Lung (tissue), 11 donors: ENCODE measurements at regions not wholly inside any gene's neighbourhood (a gene's known extent, or its start where the extent isn't known, plus 50 kb on each side); places are given as distances from the start of the nearest gene placed in this dataset.

ENCODE experiments used
- ATAC-seq: fragments of 200-7000 bp; cut with Tn5 transposase; one replicate; pipeline ENCODE4 v1.9.1; 2020; ENCODE audit warnings: moderate number of reproducible peaks; ENCODE audit not compliant: insufficient read depth, low FRiP score
- DNase-seq, 3 donors: peaks; one replicate each; pipeline ENCODE4 v3.0.0-alpha.2; 2013 to 2017
- H3K27ac ChIP-seq, 2 donors: one replicate each; pipeline ENCODE4 v1.5.1; 2013; ENCODE audit warnings: mild to moderate bottlenecking in 2 of 2, moderate library complexity in 2 of 2, control low read depth in 1 of 2, inconsistent platforms in 1 of 2, low read depth in 1 of 2, low read length in 1 of 2
- H3K27me3 ChIP-seq, 3 donors: one replicate each; pipeline ENCODE4 v1.5.1; 2013; ENCODE audit warnings: low read length in 2 of 3; ENCODE audit not compliant: control insufficient read depth in 3 of 3, insufficient read depth in 3 of 3
- H3K36me3 ChIP-seq, 4 donors: one replicate each; pipeline ENCODE4 v1.5.1; 2013; ENCODE audit warnings: low read length in 4 of 4, mild to moderate bottlenecking in 1 of 4, moderate library complexity in 1 of 4; ENCODE audit not compliant: control insufficient read depth in 4 of 4, insufficient read depth in 4 of 4
- H3K4me1 ChIP-seq, 5 donors: one replicate each; pipeline ENCODE4 v1.5.1; 2013; ENCODE audit warnings: low read length in 5 of 5, mild to moderate bottlenecking in 2 of 5, moderate library complexity in 1 of 5; ENCODE audit not compliant: control insufficient read depth in 5 of 5, insufficient read depth in 5 of 5
- H3K4me3 ChIP-seq: one replicate; pipeline ENCODE4 v1.5.1; 2013; ENCODE audit warnings: mild to moderate bottlenecking, control low read depth, moderate library complexity
- H3K9ac ChIP-seq, 2 donors: one replicate each; pipeline ENCODE4 v1.5.1; 2013; ENCODE audit warnings: low read length in 2 of 2, control low read depth in 1 of 2; ENCODE audit not compliant: insufficient read depth in 1 of 2
- H3K9me3 ChIP-seq, 4 donors: one replicate each; pipeline ENCODE4 v1.5.1; 2013; ENCODE audit warnings: low read length in 3 of 4, mild to moderate bottlenecking in 1 of 4, moderate library complexity in 1 of 4; ENCODE audit not compliant: control insufficient read depth in 4 of 4, insufficient read depth in 3 of 4
- WGBS, 2 donors: extraction: QIAGEN DNeasy Blood & Tissue Kit; methylation state at CpG; one replicate each; pipeline ENCODE4 v1.1.7; 2013; 5-methylcytosine and 5-hydroxymethylcytosine counted together
- TF ChIP-seq, protein P1 (sequence below): IDR thresholded peaks from 2 replicates; pipeline ENCODE4 v1.5.1; 2012; ENCODE audit warnings: mild to moderate bottlenecking; ENCODE audit errors: control extremely low read depth, extremely low read depth
- donor health status: control.
- donor health status: control.
- donor health status: Bipolar disorder and iron deficiency.
- donor health status: healthy.
- donor health status: DM: yes; HTN: yes; CAD: no.

DNA sequence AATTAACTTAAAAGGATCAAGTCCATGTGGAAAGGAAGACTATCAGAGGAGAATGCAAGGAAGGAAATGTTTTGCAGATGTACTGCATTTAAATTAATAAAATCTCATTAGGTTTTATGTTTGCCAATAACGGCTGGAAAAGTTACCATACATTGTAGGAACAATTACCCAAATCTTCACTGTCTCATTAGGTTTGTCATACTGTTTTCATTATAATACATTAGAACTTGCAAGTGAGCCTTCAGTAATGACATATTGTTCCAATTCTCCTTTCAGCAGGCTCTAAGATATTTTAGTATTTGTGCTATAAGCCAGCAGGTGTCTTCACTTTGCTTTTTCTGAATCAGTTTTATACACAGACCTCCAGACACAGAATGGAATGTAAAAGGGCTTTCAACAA is 661.6 kb upstream of the KLHL1 start:
- no peaks in the 10 kb centered on the region for H3K4me1 ChIP-seq
- 61 to 87% methylated on average over 1 of the region's 1 CpG for WGBS, 2 donors

DNA sequence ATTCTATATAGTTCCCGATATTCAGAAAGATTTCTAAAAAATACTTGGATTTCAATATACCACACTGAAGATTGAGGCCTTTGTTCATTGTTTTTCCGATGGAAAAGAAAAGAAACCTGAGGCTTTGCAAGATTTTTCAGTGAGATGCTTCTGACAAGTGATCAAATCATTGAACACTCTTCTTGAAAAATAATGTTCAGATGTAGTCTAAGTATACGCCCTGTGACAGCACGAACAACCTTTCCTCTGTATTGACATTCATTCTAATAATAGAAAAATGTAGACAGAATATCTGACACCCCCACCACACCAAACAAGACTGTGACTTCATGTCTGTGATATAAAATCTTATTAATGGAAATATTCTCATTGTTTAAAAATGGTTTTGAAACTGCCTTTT is 650.7 kb upstream of the KLHL1 start:
- TF ChIP-seq, protein P1, sequence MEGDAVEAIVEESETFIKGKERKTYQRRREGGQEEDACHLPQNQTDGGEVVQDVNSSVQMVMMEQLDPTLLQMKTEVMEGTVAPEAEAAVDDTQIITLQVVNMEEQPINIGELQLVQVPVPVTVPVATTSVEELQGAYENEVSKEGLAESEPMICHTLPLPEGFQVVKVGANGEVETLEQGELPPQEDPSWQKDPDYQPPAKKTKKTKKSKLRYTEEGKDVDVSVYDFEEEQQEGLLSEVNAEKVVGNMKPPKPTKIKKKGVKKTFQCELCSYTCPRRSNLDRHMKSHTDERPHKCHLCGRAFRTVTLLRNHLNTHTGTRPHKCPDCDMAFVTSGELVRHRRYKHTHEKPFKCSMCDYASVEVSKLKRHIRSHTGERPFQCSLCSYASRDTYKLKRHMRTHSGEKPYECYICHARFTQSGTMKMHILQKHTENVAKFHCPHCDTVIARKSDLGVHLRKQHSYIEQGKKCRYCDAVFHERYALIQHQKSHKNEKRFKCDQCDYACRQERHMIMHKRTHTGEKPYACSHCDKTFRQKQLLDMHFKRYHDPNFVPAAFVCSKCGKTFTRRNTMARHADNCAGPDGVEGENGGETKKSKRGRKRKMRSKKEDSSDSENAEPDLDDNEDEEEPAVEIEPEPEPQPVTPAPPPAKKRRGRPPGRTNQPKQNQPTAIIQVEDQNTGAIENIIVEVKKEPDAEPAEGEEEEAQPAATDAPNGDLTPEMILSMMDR, result no peak
- Histone ChIP-seq H3K27me3 (no peaks in the 10 kb centered on the region), H3K9ac (no peak overlapping the region), H3K27ac (no peak overlapping the region), H3K4me1 (no peaks in the 10 kb centered on the region), H3K4me3 (no peak overlapping the region), H3K9me3 (no peaks in the 10 kb centered on the region), H3K36me3 (no peaks in the 10 kb centered on the region)
- 84 to 87% methylated on average over 4 of the region's 4 CpGs for WGBS, 2 donors
- ATAC-seq (no peak), DNase-seq (no peak)

More for the DNA sequence above, 661.6 kb upstream of the KLHL1 start:
- H3K36me3 ChIP-seq, result no peaks in the 10 kb centered on the region
- DNase-seq (no peak), ATAC-seq (no peak)
- H3K4me3 ChIP-seq, result no peak overlapping the region
- H3K27ac ChIP-seq, result no peak overlapping the region
- no peak overlapping the region for H3K9ac ChIP-seq
- TF ChIP-seq, protein P1, result no peak
- H3K9me3 ChIP-seq, result peaks cover 0 to 4% (median 0%) of the 10 kb centered on the region in 4 donors
- H3K27me3 ChIP-seq, result no peaks in the 10 kb centered on the region

DNA sequence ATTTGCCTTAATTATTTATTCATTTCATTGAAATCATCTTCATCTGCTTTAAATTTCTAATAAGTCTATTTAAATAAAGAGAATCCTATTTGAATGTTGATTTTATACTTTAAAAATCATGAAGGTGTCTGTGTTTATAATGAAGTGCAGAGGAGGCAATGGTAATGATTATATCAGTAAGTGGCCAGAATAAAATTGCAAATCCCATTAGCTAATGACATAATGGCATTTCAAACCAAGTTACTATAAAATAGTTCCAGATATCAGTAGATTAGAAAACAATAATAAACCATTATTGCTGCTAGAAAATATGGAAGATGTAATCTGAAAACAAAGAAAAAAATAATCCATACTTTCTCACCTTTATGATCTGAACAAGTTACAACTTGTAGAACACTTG is 647.8 kb upstream of the KLHL1 start:
- no peaks in the 10 kb centered on the region for H3K27me3 ChIP-seq
- no peak overlapping the region for H3K9ac ChIP-seq
- H3K27ac ChIP-seq, result no peak overlapping the region
- H3K36me3 ChIP-seq, result no peaks in the 10 kb centered on the region
- H3K4me1 ChIP-seq, result no peaks in the 10 kb centered on the region
- TF ChIP-seq, protein P1, result no peak
- no peaks in the 10 kb centered on the region for H3K9me3 ChIP-seq
- H3K4me3 ChIP-seq, result no peak overlapping the region
- ATAC-seq, result no peak
- no peak for DNase-seq

DNA sequence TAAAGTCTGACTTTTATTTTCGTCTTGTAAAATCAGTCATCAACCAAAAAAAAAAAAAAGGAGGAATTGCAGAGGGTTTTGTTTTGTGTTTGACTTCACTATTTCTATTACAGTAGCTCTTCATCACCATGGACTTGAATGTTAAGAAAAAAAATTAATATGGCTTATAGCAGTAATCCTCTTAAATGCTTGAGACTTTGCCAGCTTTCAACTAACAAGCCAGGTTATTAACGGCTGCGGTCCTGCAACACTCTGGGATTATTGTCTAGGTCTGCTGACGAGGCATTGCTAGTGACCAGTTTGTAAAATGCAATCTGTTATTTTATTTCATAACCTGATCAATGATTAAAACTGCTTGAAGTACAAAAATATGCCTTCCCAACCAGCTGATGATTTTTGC is 647.2 kb upstream of the KLHL1 start:
- H3K4me3 ChIP-seq, result no peak overlapping the region
- peak in 1 of 3 donors; percentile 5 for DNase-seq
- no peaks in the 10 kb centered on the region for H3K9me3 ChIP-seq
- no peaks in the 10 kb centered on the region for H3K36me3 ChIP-seq
- H3K9ac ChIP-seq, result no peak overlapping the region
- H3K27ac ChIP-seq, result no peak overlapping the region
- TF ChIP-seq, protein P1, result no peak
- WGBS, 2 donors, result 60 to 74% methylated on average over 4 of the region's 4 CpGs
- no peak for ATAC-seq
- H3K4me1 ChIP-seq, result no peaks in the 10 kb centered on the region
- no peaks in the 10 kb centered on the region for H3K27me3 ChIP-seq
